ENCODE measurements at regions not wholly inside any gene's neighbourhood (a gene's known extent, or its start where the extent isn't known, plus 50 kb on each side); places are given as distances from the start of the nearest gene placed in this dataset.

DNA sequence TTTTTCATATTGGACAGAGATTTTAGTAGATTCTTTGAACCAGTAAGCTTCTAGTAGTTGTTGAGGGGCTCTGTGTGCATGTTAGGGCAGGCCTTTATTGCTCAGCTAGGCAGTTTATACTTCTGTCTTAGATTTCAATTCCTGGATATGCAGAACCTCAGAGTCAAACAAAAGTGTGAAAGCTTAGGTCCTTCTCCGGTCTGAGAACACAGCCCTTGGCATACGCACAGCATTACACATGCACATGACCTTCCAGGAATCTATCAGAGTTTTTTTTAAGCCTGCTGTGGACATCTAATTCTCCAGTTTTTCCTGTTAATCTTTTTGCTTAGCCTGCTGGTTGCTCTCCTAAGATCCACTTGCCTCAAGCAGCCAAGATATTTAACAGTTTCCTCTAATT, 77.9 kb upstream of the KL start:
- TF ChIP-seq, protein P1, sequence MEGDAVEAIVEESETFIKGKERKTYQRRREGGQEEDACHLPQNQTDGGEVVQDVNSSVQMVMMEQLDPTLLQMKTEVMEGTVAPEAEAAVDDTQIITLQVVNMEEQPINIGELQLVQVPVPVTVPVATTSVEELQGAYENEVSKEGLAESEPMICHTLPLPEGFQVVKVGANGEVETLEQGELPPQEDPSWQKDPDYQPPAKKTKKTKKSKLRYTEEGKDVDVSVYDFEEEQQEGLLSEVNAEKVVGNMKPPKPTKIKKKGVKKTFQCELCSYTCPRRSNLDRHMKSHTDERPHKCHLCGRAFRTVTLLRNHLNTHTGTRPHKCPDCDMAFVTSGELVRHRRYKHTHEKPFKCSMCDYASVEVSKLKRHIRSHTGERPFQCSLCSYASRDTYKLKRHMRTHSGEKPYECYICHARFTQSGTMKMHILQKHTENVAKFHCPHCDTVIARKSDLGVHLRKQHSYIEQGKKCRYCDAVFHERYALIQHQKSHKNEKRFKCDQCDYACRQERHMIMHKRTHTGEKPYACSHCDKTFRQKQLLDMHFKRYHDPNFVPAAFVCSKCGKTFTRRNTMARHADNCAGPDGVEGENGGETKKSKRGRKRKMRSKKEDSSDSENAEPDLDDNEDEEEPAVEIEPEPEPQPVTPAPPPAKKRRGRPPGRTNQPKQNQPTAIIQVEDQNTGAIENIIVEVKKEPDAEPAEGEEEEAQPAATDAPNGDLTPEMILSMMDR (IDR thresholded peaks at IDR 0.05) = no peak
- TF ChIP-seq POLR2A (IDR thresholded peaks at IDR 0.05) = no peak

Measured in testis (tissue), 2 donors.